CD1c-positive myeloid dendritic cell (primary cell): ENCODE measurements at regions not wholly inside any gene's neighbourhood (a gene's known extent, or its start where the extent isn't known, plus 50 kb on each side); places are given as distances from the start of the nearest gene placed in this dataset.
"Not testable (repeated sequence)": the region's sequence is repeated elsewhere in the genome, so short reads cannot be mapped to it uniquely, and the experiment has no call there.

Experiments used
- DNase-seq: peaks from one replicate; pipeline ENCODE4 v3.0.0-alpha.2; 2016; ENCODE audit errors: extremely low spot score

- no peak for DNase-seq
These were observed 173.1 kb downstream of the ASB1 start for GRCh38 chr2:238599549-238600505.

- DNase-seq = no peak
These were observed 174.0 kb downstream of the ASB1 start for GRCh38 chr2:238600506-238601432.

- DNase-seq = no peak
These were observed 174.9 kb downstream of the ASB1 start for GRCh38 chr2:238601433-238602222.

- DNase-seq = no peak
These were observed 175.7 kb downstream of the ASB1 start for GRCh38 chr2:238602223-238602960.

GRCh38 chr2:238603596-238603995 lies 176.9 kb downstream of the ASB1 start:
- DNase-seq = no peak

- no peak for DNase-seq
These were observed 179.6 kb downstream of the ASB1 start for GRCh38 chr2:238606311-238606710.

GRCh38 chr2:238613610-238614009 lies 186.9 kb downstream of the ASB1 start:
- DNase-seq = no peak

- no peak for DNase-seq
These were observed 187.6 kb downstream of the ASB1 start for GRCh38 chr2:238614376-238614775.

GRCh38 chr2:238615187-238615586 lies 188.5 kb downstream of the ASB1 start:
- no peak for DNase-seq

GRCh38 chr2:238616681-238617080 lies 190.0 kb downstream of the ASB1 start:
- no peak for DNase-seq

- not testable (repeated sequence) for DNase-seq
These were observed 192.0 kb downstream of the ASB1 start for GRCh38 chr2:238618494-238619283.

- DNase-seq = no peak
These were observed 201.2 kb downstream of the ASB1 start for GRCh38 chr2:238627899-238628298.

GRCh38 chr2:238629064-238629463 lies 202.3 kb downstream of the ASB1 start:
- no peak for DNase-seq

- DNase-seq = no peak
These were observed 204.9 kb downstream of the ASB1 start for GRCh38 chr2:238631491-238632180.

- no peak for DNase-seq
These were observed 205.7 kb downstream of the ASB1 start for GRCh38 chr2:238632181-238633060.

- no peak for DNase-seq
These were observed 206.9 kb downstream of the ASB1 start for GRCh38 chr2:238633426-238634328.

GRCh38 chr2:238634701-238635357 lies 208.1 kb downstream of the ASB1 start:
- DNase-seq = no peak
